Fibroblast of the aortic adventitia (primary cell): ENCODE measurements at regions not wholly inside any gene's neighbourhood (a gene's known extent, or its start where the extent isn't known, plus 50 kb on each side); places are given as distances from the start of the nearest gene placed in this dataset.

Experiments
- DNase-seq: peaks from one replicate; pipeline ENCODE4 v3.0.0-alpha.2; 2010; ENCODE audit warnings: low read depth
- H3K4me3 ChIP-seq: 2 replicates; pipeline ENCODE4 v1.5.1; 2011; ENCODE audit warnings: low read depth, mild to moderate bottlenecking, control low read depth, low read length, moderate library complexity
- TF ChIP-seq, protein P1 (sequence below): IDR thresholded peaks from 2 replicates; pipeline ENCODE4 v1.5.1; 2011; ENCODE audit warnings: mild to moderate bottlenecking, low read length, control low read depth, inconsistent platforms; ENCODE audit not compliant: insufficient read depth

- peak; percentile 13 for DNase-seq
- TF ChIP-seq, protein P1, sequence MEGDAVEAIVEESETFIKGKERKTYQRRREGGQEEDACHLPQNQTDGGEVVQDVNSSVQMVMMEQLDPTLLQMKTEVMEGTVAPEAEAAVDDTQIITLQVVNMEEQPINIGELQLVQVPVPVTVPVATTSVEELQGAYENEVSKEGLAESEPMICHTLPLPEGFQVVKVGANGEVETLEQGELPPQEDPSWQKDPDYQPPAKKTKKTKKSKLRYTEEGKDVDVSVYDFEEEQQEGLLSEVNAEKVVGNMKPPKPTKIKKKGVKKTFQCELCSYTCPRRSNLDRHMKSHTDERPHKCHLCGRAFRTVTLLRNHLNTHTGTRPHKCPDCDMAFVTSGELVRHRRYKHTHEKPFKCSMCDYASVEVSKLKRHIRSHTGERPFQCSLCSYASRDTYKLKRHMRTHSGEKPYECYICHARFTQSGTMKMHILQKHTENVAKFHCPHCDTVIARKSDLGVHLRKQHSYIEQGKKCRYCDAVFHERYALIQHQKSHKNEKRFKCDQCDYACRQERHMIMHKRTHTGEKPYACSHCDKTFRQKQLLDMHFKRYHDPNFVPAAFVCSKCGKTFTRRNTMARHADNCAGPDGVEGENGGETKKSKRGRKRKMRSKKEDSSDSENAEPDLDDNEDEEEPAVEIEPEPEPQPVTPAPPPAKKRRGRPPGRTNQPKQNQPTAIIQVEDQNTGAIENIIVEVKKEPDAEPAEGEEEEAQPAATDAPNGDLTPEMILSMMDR = no peak
- H3K4me3 ChIP-seq = no peak overlapping the region
Observed at GRCh38 chr13:31930901-31931522, 100.6 kb upstream of the FRY start.

- TF ChIP-seq, protein P1 = no peak
- no peak for DNase-seq
- no peak overlapping the region for H3K4me3 ChIP-seq
Observed at GRCh38 chr13:31937436-31937835, 94.1 kb upstream of the FRY start.

GRCh38 chr13:31940076-31940475, 91.5 kb upstream of the FRY start:
- H3K4me3 ChIP-seq = no peak overlapping the region
- DNase-seq = no peak
- TF ChIP-seq, protein P1 = no peak

DNA sequence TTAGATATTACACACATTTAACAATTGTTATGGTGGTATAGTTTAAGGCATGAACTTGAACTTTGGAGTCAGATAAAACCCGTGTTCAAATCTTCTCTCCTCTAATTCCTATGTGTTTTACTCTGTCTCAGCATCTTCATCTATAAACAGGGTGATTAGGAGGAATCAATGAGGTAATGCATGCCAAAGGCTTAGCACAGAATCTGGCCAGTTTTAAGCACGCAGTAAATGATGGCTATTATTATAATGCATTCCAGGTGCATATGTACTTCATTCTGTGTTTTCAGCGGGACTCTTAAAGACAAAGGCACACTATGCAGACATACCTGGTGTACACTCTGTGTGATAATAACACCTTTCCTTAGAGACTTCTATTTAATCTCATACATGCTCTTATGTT, 88.0 kb upstream of the FRY start:
- TF ChIP-seq, protein P1 = no peak
- H3K4me3 ChIP-seq = no peak overlapping the region
- no peak for DNase-seq

GRCh38 chr13:31944262-31945160, 87.1 kb upstream of the FRY start:
- DNase-seq = no peak
- no peak overlapping the region for H3K4me3 ChIP-seq
- TF ChIP-seq, protein P1 = no peak

- H3K4me3 ChIP-seq = no peak overlapping the region
- TF ChIP-seq, protein P1 = no peak
- peak; percentile 79 for DNase-seq
Observed at GRCh38 chr13:31945202-31945961, 86.2 kb upstream of the FRY start.
